Trophoblast cell (in vitro differentiated cells and primary cell): ENCODE measurements at regions not wholly inside any gene's neighbourhood (a gene's known extent, or its start where the extent isn't known, plus 50 kb on each side); places are given as distances from the start of the nearest gene placed in this dataset.
"Not testable (repeated sequence)": the region's sequence is repeated elsewhere in the genome, so short reads cannot be mapped to it uniquely, and the experiment has no call there.

Experiments
- DNase-seq, 2 donors: peaks; one replicate each; pipeline ENCODE4 v3.0.0-alpha.2; 2016
- H2AFZ ChIP-seq: 2 replicates; pipeline ENCODE4 v1.6.1; 2013; ENCODE audit warnings: low read length, moderate library complexity, mild to moderate bottlenecking; ENCODE audit not compliant: insufficient read depth, poor library complexity
- H2AK5ac ChIP-seq: 2 replicates; pipeline ENCODE4 v1.6.1; 2013; ENCODE audit warnings: mild to moderate bottlenecking, low read length
- H2BK120ac ChIP-seq: 2 replicates; pipeline ENCODE4 v1.6.1; 2013; ENCODE audit warnings: low read length, mild to moderate bottlenecking, moderate library complexity; ENCODE audit not compliant: insufficient read depth, poor library complexity
- H2BK12ac ChIP-seq: 2 replicates; pipeline ENCODE4 v1.6.1; 2013; ENCODE audit warnings: mild to moderate bottlenecking, low read length, moderate library complexity
- H2BK5ac ChIP-seq: 2 replicates; pipeline ENCODE4 v1.6.1; 2013; ENCODE audit warnings: low read length, low read depth, moderate library complexity, mild to moderate bottlenecking; ENCODE audit not compliant: poor library complexity
- H3K14ac ChIP-seq: 2 replicates; pipeline ENCODE4 v1.6.1; 2013; ENCODE audit warnings: mild to moderate bottlenecking, low read length
- H3K18ac ChIP-seq: 2 replicates; pipeline ENCODE4 v1.6.1; 2013; ENCODE audit warnings: mild to moderate bottlenecking, low read length
- H3K23ac ChIP-seq: 2 replicates; pipeline ENCODE4 v1.6.1; 2013; ENCODE audit warnings: low read length
- H3K27ac ChIP-seq: 2 replicates; pipeline ENCODE4 v1.5.1; 2013; ENCODE audit warnings: low read depth, mild to moderate bottlenecking, inconsistent platforms, low read length, moderate library complexity
- H3K27me3 ChIP-seq: 2 replicates; pipeline ENCODE4 v1.6.1; 2013; ENCODE audit warnings: inconsistent platforms, mild to moderate bottlenecking, low read length, moderate library complexity; ENCODE audit not compliant: insufficient read depth
- H3K36me3 ChIP-seq, 2 experiments: 1 replicate in 1 of 2; 2 replicates in 1 of 2; pipeline ENCODE4 v1.6.1; 2013; ENCODE audit warnings: low read length in 2 of 2, mild to moderate bottlenecking in 2 of 2, moderate library complexity in 1 of 2; ENCODE audit not compliant: insufficient read depth in 2 of 2, control insufficient read depth in 1 of 2
- H3K4ac ChIP-seq: 2 replicates; pipeline ENCODE4 v1.6.1; 2013; ENCODE audit warnings: low read depth, mild to moderate bottlenecking, low read length, moderate library complexity
- H3K4me1 ChIP-seq, 2 experiments: 1 replicate in 1 of 2; 2 replicates in 1 of 2; pipeline ENCODE4 v1.6.1; 2013; ENCODE audit warnings: low read length in 2 of 2, mild to moderate bottlenecking in 2 of 2, moderate library complexity in 1 of 2; ENCODE audit not compliant: insufficient read depth in 2 of 2, control insufficient read depth in 1 of 2
- H3K4me2 ChIP-seq: 2 replicates; pipeline ENCODE4 v1.6.1; 2013; ENCODE audit warnings: inconsistent platforms, mild to moderate bottlenecking, low read length, moderate library complexity
- H3K4me3 ChIP-seq: 2 replicates; pipeline ENCODE4 v1.5.1; 2013; ENCODE audit warnings: mild to moderate bottlenecking, low read depth, low read length, inconsistent platforms
- H3K79me1 ChIP-seq: one replicate; pipeline ENCODE4 v1.6.1; 2013; ENCODE audit warnings: low read length
- H3K79me2 ChIP-seq: 2 replicates; pipeline ENCODE4 v1.6.1; 2013; ENCODE audit warnings: low read length, mild to moderate bottlenecking; ENCODE audit not compliant: control insufficient read depth, insufficient read depth, poor library complexity
- H3K9ac ChIP-seq: 2 replicates; pipeline ENCODE4 v1.6.1; 2013; ENCODE audit warnings: mild to moderate bottlenecking, low read length
- H3K9me3 ChIP-seq: 2 replicates; pipeline ENCODE4 v1.6.1; 2013; ENCODE audit warnings: low read depth, mild to moderate bottlenecking, control low read depth, inconsistent platforms, low read length; ENCODE audit not compliant: insufficient read depth
- H4K12ac ChIP-seq: 2 replicates; pipeline ENCODE4 v1.6.1; 2013; ENCODE audit warnings: low read depth, mild to moderate bottlenecking, low read length, moderate library complexity
- H4K8ac ChIP-seq: 2 replicates; pipeline ENCODE4 v1.6.1; 2013; ENCODE audit warnings: low read depth, mild to moderate bottlenecking, low read length, moderate library complexity
- H4K91ac ChIP-seq: one replicate; pipeline ENCODE4 v1.6.1; 2013; ENCODE audit warnings: low read depth, mild to moderate bottlenecking, low read length, moderate library complexity
- WGBS: extraction: QIAGEN DNeasy Blood & Tissue Kit; methylation state at CpG from one replicate; pipeline ENCODE4 v1.1.7; 2013; ENCODE audit warnings: missing lambda C conversion rate; ENCODE audit not compliant: insufficient read length, insufficient coverage; ENCODE audit errors: extremely low coverage; 5-methylcytosine and 5-hydroxymethylcytosine counted together

GRCh38 chr1:238326479-238326878 is 435.8 kb upstream of the ZP4 start:
- not testable (repeated sequence) for H2BK12ac ChIP-seq, H3K79me1 ChIP-seq, H4K12ac ChIP-seq, H3K36me3 ChIP-seq, H3K18ac ChIP-seq, H4K8ac ChIP-seq, H2AFZ ChIP-seq, H2AK5ac ChIP-seq, DNase-seq, H3K9me3 ChIP-seq, H2BK120ac ChIP-seq, H3K79me2 ChIP-seq, H3K4ac ChIP-seq, H3K14ac ChIP-seq, H3K27me3 ChIP-seq, H3K4me2 ChIP-seq, H3K23ac ChIP-seq, H3K4me1 ChIP-seq, H4K91ac ChIP-seq, H2BK5ac ChIP-seq, H3K4me3 ChIP-seq, H3K9ac ChIP-seq, H3K27ac ChIP-seq
- WGBS = no CpG with 5 or more reads among the region's 9 CpGs

GRCh38 chr1:238324211-238324864 is 433.6 kb upstream of the ZP4 start:
- no peak overlapping the region for H4K8ac ChIP-seq
- H3K4ac ChIP-seq = no peak overlapping the region
- no peaks in the 10 kb centered on the region for H3K79me1 ChIP-seq
- H3K4me1 ChIP-seq = no peaks in the 10 kb centered on the region
- no peak overlapping the region for H2AFZ ChIP-seq
- no peak overlapping the region for H2BK12ac ChIP-seq
- H3K27me3 ChIP-seq = no peaks in the 10 kb centered on the region
- no peak for DNase-seq
- no peak overlapping the region for H3K4me2 ChIP-seq
- H3K9ac ChIP-seq = no peak overlapping the region
- H4K91ac ChIP-seq = no peak overlapping the region
- H2AK5ac ChIP-seq = no peak overlapping the region
- H3K9me3 ChIP-seq = no peaks in the 10 kb centered on the region
- no peak overlapping the region for H2BK5ac ChIP-seq
- no peaks in the 10 kb centered on the region for H3K36me3 ChIP-seq
- H3K23ac ChIP-seq = no peak overlapping the region
- no peak overlapping the region for H4K12ac ChIP-seq
- no peak overlapping the region for H3K27ac ChIP-seq
- WGBS = no CpG with 5 or more reads among the region's 9 CpGs
- no peak overlapping the region for H3K18ac ChIP-seq
- H2BK120ac ChIP-seq = no peak overlapping the region
- H3K79me2 ChIP-seq = no peaks in the 10 kb centered on the region
- no peak overlapping the region for H3K14ac ChIP-seq
- no peak overlapping the region for H3K4me3 ChIP-seq

- H3K79me1 ChIP-seq = no peaks in the 10 kb centered on the region
- H4K12ac ChIP-seq = no peak overlapping the region
- no peak overlapping the region for H3K14ac ChIP-seq
- WGBS = no CpG with 5 or more reads among the region's 3 CpGs
- H3K27me3 ChIP-seq = no peaks in the 10 kb centered on the region
- no peak overlapping the region for H3K4me3 ChIP-seq
- H3K27ac ChIP-seq = no peak overlapping the region
- no peak overlapping the region for H2BK5ac ChIP-seq
- no peak overlapping the region for H3K23ac ChIP-seq
- no peaks in the 10 kb centered on the region for H3K36me3 ChIP-seq
- no peaks in the 10 kb centered on the region for H3K4me1 ChIP-seq
- H3K4ac ChIP-seq = no peak overlapping the region
- no peak overlapping the region for H4K8ac ChIP-seq
- H3K79me2 ChIP-seq = no peaks in the 10 kb centered on the region
- no peak overlapping the region for H3K4me2 ChIP-seq
- H2BK12ac ChIP-seq = no peak overlapping the region
- no peak overlapping the region for H3K18ac ChIP-seq
- H2AK5ac ChIP-seq = no peak overlapping the region
- no peak overlapping the region for H3K9ac ChIP-seq
- DNase-seq = no peak
- no peak overlapping the region for H4K91ac ChIP-seq
- H2AFZ ChIP-seq = no peak overlapping the region
- H3K9me3 ChIP-seq = no peaks in the 10 kb centered on the region
- H2BK120ac ChIP-seq = no peak overlapping the region
These were observed 432.8 kb upstream of the ZP4 start for GRCh38 chr1:238323490-238323889.

- no peak overlapping the region for H3K14ac ChIP-seq
- no peak overlapping the region for H4K12ac ChIP-seq
- no peaks in the 10 kb centered on the region for H3K4me1 ChIP-seq
- no peaks in the 10 kb centered on the region for H3K79me2 ChIP-seq
- no peaks in the 10 kb centered on the region for H3K79me1 ChIP-seq
- WGBS = no CpG with 5 or more reads among the region's 5 CpGs
- no peak overlapping the region for H3K18ac ChIP-seq
- no peak overlapping the region for H2BK5ac ChIP-seq
- H3K23ac ChIP-seq = no peak overlapping the region
- DNase-seq = no peak
- H2BK120ac ChIP-seq = no peak overlapping the region
- no peak overlapping the region for H3K27ac ChIP-seq
- no peaks in the 10 kb centered on the region for H3K9me3 ChIP-seq
- no peaks in the 10 kb centered on the region for H3K27me3 ChIP-seq
- H3K36me3 ChIP-seq = no peaks in the 10 kb centered on the region
- H4K91ac ChIP-seq = no peak overlapping the region
- no peak overlapping the region for H3K4me3 ChIP-seq
- H3K9ac ChIP-seq = no peak overlapping the region
- H2AK5ac ChIP-seq = no peak overlapping the region
- H3K4me2 ChIP-seq = no peak overlapping the region
- H3K4ac ChIP-seq = no peak overlapping the region
- no peak overlapping the region for H2AFZ ChIP-seq
- H4K8ac ChIP-seq = no peak overlapping the region
- no peak overlapping the region for H2BK12ac ChIP-seq
These were observed 429.2 kb upstream of the ZP4 start for GRCh38 chr1:238319957-238320356.
